ENCODE measurements at regions not wholly inside any gene's neighbourhood (a gene's known extent, or its start where the extent isn't known, plus 50 kb on each side); places are given as distances from the start of the nearest gene placed in this dataset.

- TF ChIP-seq YY1 (IDR thresholded peaks at IDR 0.05; ENCODE audit: low read depth) = no peak
- TF ChIP-seq TCF12 (IDR thresholded peaks at IDR 0.05; ENCODE audit: low read depth) = no peak
- no peak for TF ChIP-seq RAD21 (IDR thresholded peaks at IDR 0.05; ENCODE audit: low read depth)
- TF ChIP-seq TEAD4 (IDR thresholded peaks at IDR 0.05) = no peak
- no peak for TF ChIP-seq EP300 (IDR thresholded peaks at IDR 0.05; ENCODE audit: borderline replicate concordance)
- no peak for TF ChIP-seq NFIC (IDR thresholded peaks at IDR 0.05)
- no peak for TF ChIP-seq REST (IDR thresholded peaks at IDR 0.05; ENCODE audit: low read depth)
- TF ChIP-seq EGR1 (IDR thresholded peaks at IDR 0.05) = no peak
- TF ChIP-seq FOXM1 (IDR thresholded peaks at IDR 0.05; ENCODE audit: borderline replicate concordance, low read depth) = no peak
- no peak for TF ChIP-seq CEBPB (IDR thresholded peaks at IDR 0.05)
- TF ChIP-seq USF1 (IDR thresholded peaks at IDR 0.05) = no peak
These were observed 637.8 kb upstream of the KLF12 start for GRCh38 chr13:74771964-74772363.

- TF ChIP-seq TEAD4 (IDR thresholded peaks at IDR 0.05) = no peak
- no peak for TF ChIP-seq EGR1 (IDR thresholded peaks at IDR 0.05)
- no peak for TF ChIP-seq RAD21 (IDR thresholded peaks at IDR 0.05; ENCODE audit: low read depth)
- TF ChIP-seq TCF12 (IDR thresholded peaks at IDR 0.05; ENCODE audit: low read depth) = no peak
- TF ChIP-seq USF1 (IDR thresholded peaks at IDR 0.05) = no peak
These were observed 636.2 kb upstream of the KLF12 start for GRCh38 chr13:74770361-74770760.

- TF ChIP-seq MAX (IDR thresholded peaks at IDR 0.05) (no peak), EGR1 (IDR thresholded peaks at IDR 0.05) (no peak)
These were observed 635.1 kb upstream of the KLF12 start for GRCh38 chr13:74769333-74769732.

GRCh38 chr13:74768521-74769085 is 634.4 kb upstream of the KLF12 start:
- TF ChIP-seq YY1 (IDR thresholded peaks at IDR 0.05; ENCODE audit: low read depth) (no peak), CEBPB (IDR thresholded peaks at IDR 0.05) (no peak), TAF1 (IDR thresholded peaks at IDR 0.05; ENCODE audit: low read depth) (no peak), CREB1 (IDR thresholded peaks at IDR 0.05; ENCODE audit: low read depth) (no peak), EGR1 (IDR thresholded peaks at IDR 0.05) (no peak), EP300 (IDR thresholded peaks at IDR 0.05; ENCODE audit: borderline replicate concordance) (no peak), RAD21 (IDR thresholded peaks at IDR 0.05; ENCODE audit: low read depth) (no peak), TCF12 (IDR thresholded peaks at IDR 0.05; ENCODE audit: low read depth) (no peak), ZBTB7A (IDR thresholded peaks at IDR 0.05; ENCODE audit: low read depth) (no peak), USF1 (IDR thresholded peaks at IDR 0.05) (no peak)

GRCh38 chr13:74767050-74767449 is 632.8 kb upstream of the KLF12 start:
- TF ChIP-seq RAD21 (IDR thresholded peaks at IDR 0.05; ENCODE audit: low read depth) (no peak), CREB1 (IDR thresholded peaks at IDR 0.05; ENCODE audit: low read depth) (no peak), USF1 (IDR thresholded peaks at IDR 0.05) (no peak), FOXM1 (IDR thresholded peaks at IDR 0.05; ENCODE audit: borderline replicate concordance, low read depth) (no peak), TEAD4 (IDR thresholded peaks at IDR 0.05) (no peak), NFIC (IDR thresholded peaks at IDR 0.05) (no peak), YY1 (IDR thresholded peaks at IDR 0.05; ENCODE audit: low read depth) (no peak), EP300 (IDR thresholded peaks at IDR 0.05; ENCODE audit: borderline replicate concordance) (no peak), REST (IDR thresholded peaks at IDR 0.05; ENCODE audit: low read depth) (no peak), CEBPB (IDR thresholded peaks at IDR 0.05) (no peak), TCF12 (IDR thresholded peaks at IDR 0.05; ENCODE audit: low read depth) (no peak), EGR1 (IDR thresholded peaks at IDR 0.05) (no peak), TAF1 (IDR thresholded peaks at IDR 0.05; ENCODE audit: low read depth) (no peak), ZBTB7A (IDR thresholded peaks at IDR 0.05; ENCODE audit: low read depth) (no peak), MAX (IDR thresholded peaks at IDR 0.05) (no peak)

Data from Ishikawa (cell line).